Kidney epithelial cell (primary cell): ENCODE measurements at regions not wholly inside any gene's neighbourhood (a gene's known extent, or its start where the extent isn't known, plus 50 kb on each side); places are given as distances from the start of the nearest gene placed in this dataset.

Experiments used
- DNase-seq: peaks from one replicate; pipeline ENCODE4 v3.0.0-alpha.2; 2010; ENCODE audit warnings: low read depth
- H3K27me3 ChIP-seq: 2 replicates; pipeline ENCODE4 v1.6.0; 2011; ENCODE audit warnings: low read length; ENCODE audit not compliant: control insufficient read depth, insufficient read depth
- H3K36me3 ChIP-seq: 2 replicates; pipeline ENCODE4 v1.5.1; 2011; ENCODE audit warnings: low read length; ENCODE audit not compliant: control insufficient read depth, insufficient read depth
- H3K4me3 ChIP-seq: 2 replicates; pipeline ENCODE4 v1.5.1; 2011; ENCODE audit warnings: low read depth, mild to moderate bottlenecking, control low read depth, low read length
- CTCF ChIP-seq: IDR thresholded peaks from 2 replicates; pipeline ENCODE4 v1.5.1; 2011; ENCODE audit warnings: mild to moderate bottlenecking, moderate library complexity, low read length, control low read depth, inconsistent platforms; ENCODE audit not compliant: insufficient read depth, poor library complexity, severe bottlenecking

DNA sequence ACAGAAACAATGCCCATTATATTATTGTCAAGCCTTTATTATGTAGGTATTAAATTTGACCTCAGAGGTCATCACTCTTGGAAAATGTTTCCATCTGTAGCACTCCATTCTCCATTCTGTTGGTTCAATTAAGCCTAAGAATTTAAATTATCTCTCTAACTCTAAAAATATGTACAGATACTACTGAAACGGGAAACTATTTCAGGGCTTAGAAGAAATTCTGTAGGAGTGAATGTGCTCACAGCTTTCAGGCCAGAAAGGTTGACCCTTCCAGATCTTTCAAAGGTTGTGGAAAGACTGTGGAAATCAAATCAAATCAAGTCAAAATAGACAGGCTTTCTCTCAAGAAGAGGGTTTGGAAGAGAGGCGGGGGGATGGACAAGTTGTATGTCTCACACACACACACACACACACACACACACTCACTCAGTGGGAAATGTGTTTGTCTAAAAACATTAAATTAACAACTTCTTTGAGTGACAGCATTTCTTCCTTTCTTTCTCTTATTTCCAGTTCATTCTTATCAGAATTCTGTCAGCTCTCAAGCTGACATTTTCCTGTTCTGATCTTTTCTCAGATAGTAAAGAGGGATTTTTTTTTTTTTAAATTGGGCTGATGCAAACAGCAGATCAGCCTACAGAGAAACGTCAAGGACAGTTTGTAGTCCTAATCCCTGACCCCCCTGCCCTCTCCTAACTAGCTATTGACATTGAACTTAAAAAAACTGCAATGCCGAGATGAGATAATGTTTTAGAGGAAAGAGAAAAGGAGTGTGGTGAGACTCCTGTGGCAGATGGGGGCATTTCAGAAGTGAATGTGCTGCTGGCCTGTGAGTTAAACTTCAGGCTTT, 139.0 kb upstream of the ZFHX3 start:
- Histone ChIP-seq H3K36me3 (no peaks in the 10 kb centered on the region), H3K27me3 (peaks cover 4% of the 10 kb centered on the region), H3K4me3 (no peak overlapping the region)
- no peak for TF ChIP-seq CTCF
- DNase-seq: no peak

GRCh38 chr16:73185737-73186136, 137.8 kb upstream of the ZFHX3 start:
- H3K36me3 ChIP-seq: no peaks in the 10 kb centered on the region
- no peak for DNase-seq
- no peak overlapping the region for H3K4me3 ChIP-seq
- no peak for TF ChIP-seq CTCF
- H3K27me3 ChIP-seq: no peaks in the 10 kb centered on the region

DNA sequence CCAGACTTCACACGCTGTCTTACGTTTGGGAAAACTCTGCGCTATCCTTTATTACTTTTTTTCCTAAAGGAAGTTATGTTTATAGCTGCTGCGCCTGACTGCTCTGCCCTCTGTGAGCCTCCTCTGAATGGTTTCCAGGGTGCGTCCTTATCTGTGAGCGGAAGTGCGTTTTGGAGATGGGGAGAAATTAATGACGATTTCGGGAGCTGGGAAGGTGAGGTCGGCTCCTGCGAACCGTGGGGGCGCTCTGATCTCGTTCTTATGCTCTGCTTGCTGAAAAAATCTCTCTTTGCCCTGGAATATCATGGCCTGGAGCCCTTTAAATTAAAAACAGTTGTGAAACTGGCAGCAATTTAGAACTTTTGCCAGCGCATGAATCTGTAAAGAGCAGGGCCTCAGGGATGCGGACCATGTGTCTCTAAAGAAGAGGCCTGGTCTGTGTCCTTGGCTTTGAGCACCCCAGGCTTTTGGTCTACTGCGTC, 135.7 kb upstream of the ZFHX3 start:
- no peak for TF ChIP-seq CTCF
- H3K4me3 ChIP-seq: no peak overlapping the region

GRCh38 chr16:73179705-73180331, 131.9 kb upstream of the ZFHX3 start:
- Histone ChIP-seq H3K36me3 (peaks cover 1% of the 10 kb centered on the region), H3K27me3 (no peaks in the 10 kb centered on the region), H3K4me3 (no peak overlapping the region)
- no peak for DNase-seq
- TF ChIP-seq CTCF: no peak

More for the DNA sequence above, 135.7 kb upstream of the ZFHX3 start:
- no peaks in the 10 kb centered on the region for H3K36me3 ChIP-seq
- DNase-seq: no peak
- no peaks in the 10 kb centered on the region for H3K27me3 ChIP-seq

DNA sequence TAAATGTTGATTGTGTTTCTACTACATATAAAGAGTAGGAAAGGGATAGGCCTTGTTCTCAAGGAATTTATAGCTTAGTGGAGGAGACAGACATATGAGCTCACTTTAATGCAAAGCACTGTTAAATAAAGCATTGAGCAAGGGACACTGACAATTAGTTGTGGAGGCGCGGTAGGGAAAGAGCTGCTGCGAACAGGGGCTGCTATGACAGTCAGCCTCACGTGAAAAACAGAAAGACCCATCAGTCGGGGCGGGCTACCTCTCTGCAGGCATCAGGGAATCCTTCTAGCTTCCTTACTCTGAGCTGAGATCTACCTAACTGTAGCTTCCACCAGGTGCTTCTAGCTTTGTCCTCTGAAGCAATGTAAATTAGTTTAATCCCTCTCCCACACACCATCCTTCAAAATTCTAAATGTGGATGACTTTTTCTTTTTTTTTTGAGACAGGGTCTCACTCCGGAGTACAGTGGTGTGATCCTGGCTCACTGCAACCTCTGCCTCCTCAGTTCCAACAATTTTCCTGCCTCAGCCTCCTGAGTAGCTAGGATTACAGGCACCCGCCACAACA, 129.9 kb upstream of the ZFHX3 start:
- no peak overlapping the region for H3K4me3 ChIP-seq
- H3K36me3 ChIP-seq: peaks cover 1% of the 10 kb centered on the region
- no peak for TF ChIP-seq CTCF
- H3K27me3 ChIP-seq: no peaks in the 10 kb centered on the region
- no peak for DNase-seq
